ENCODE measurements at regions not wholly inside any gene's neighbourhood (a gene's known extent, or its start where the extent isn't known, plus 50 kb on each side); places are given as distances from the start of the nearest gene placed in this dataset.

- no peaks in the 10 kb centered on the region for H3K27me3 ChIP-seq (ENCODE audit: insufficient read depth)
- H3K79me2 ChIP-seq (ENCODE audit: insufficient read depth) = no peaks in the 10 kb centered on the region
- H3K27ac ChIP-seq (ENCODE audit: low read depth in 2 of 2, low read length in 1 of 2) = no peak overlapping the region
- TF ChIP-seq FOXM1 (IDR thresholded peaks at IDR 0.05; ENCODE audit: low read depth) (no peak), RXRA (IDR thresholded peaks at IDR 0.05; ENCODE audit: borderline replicate concordance, low read depth) (no peak), NFIC (IDR thresholded peaks at IDR 0.05; ENCODE audit: borderline replicate concordance) (no peak), TCF12 (IDR thresholded peaks at IDR 0.05) (no peak), FOXJ3 (CRISPR knock-in tag; IDR thresholded peaks at IDR 0.05) (no peak), GABPA (IDR thresholded peaks at IDR 0.05; ENCODE audit: low read depth) (no peak), TAF1 (IDR thresholded peaks at IDR 0.05; ENCODE audit: borderline replicate concordance, low read depth, low read length) (no peak), MXI1 (IDR thresholded peaks at IDR 0.05; ENCODE audit: low read depth, low read length) (no peak), CHD2 (IDR thresholded peaks at IDR 0.05; ENCODE audit: low read length, partially characterized antibody) (no peak), MAX (IDR thresholded peaks at IDR 0.05; ENCODE audit: low read depth) (no peak), NRF1 (IDR thresholded peaks at IDR 0.05; ENCODE audit: low read depth, low read length) (no peak), EP300 (IDR thresholded peaks at IDR 0.05; ENCODE audit: borderline replicate concordance in 1 of 2, low read depth in 1 of 2, low read length in 1 of 2) (no peak), PBX3 (IDR thresholded peaks at IDR 0.05) (no peak), USF1 (IDR thresholded peaks at IDR 0.05; ENCODE audit: borderline replicate concordance, low read depth) (no peak), RCOR1 (IDR thresholded peaks at IDR 0.05; ENCODE audit: low read length) (no peak), MEF2A (IDR thresholded peaks at IDR 0.05; ENCODE audit: borderline replicate concordance, low read depth) (no peak), ZBTB33 (IDR thresholded peaks at IDR 0.05; ENCODE audit: borderline replicate concordance, low read depth) (no peak)
- H3K9me3 ChIP-seq = no peaks in the 10 kb centered on the region
- no peak overlapping the region for H3K4me3 ChIP-seq (ENCODE audit: low read depth in 2 of 2, low read length in 1 of 2)
- DNase-seq = no peak
- H3F3A ChIP-seq (replicated peaks; ENCODE audit: insufficient read depth) = no peaks in the 10 kb centered on the region
- H3K9me2 ChIP-seq = no peaks in the 10 kb centered on the region
- POLR2A ChIA-PET = no interaction called here
- no peak overlapping the region for H3K9ac ChIP-seq
- no peak overlapping the region for H2AFZ ChIP-seq (ENCODE audit: low read depth)
- no peaks in the 10 kb centered on the region for H4K20me1 ChIP-seq (ENCODE audit: insufficient read depth)
- no peaks in the 10 kb centered on the region for H3K4me1 ChIP-seq (ENCODE audit: control insufficient read depth in 1 of 2, insufficient read depth in 2 of 2, low read depth in 1 of 2, low read length in 1 of 2)
- 91% methylated on average over 1 of the region's 1 CpG for WGBS (ENCODE audit: low lambda C conversion rate)
- CTCF ChIA-PET = no interaction called here
- H3K36me3 ChIP-seq (replicated peaks in 1 of 2; ENCODE audit: control insufficient read depth in 1 of 2, insufficient read depth in 2 of 2, low read length in 1 of 2) = no peaks in the 10 kb centered on the region
- no peak overlapping the region for H3K4me2 ChIP-seq
Measured at GRCh38 chr18:60060026-60060425, 160.2 kb downstream of the PMAIP1 start.
